ENCODE measurements at regions not wholly inside any gene's neighbourhood (a gene's known extent, or its start where the extent isn't known, plus 50 kb on each side); places are given as distances from the start of the nearest gene placed in this dataset.

DNA sequence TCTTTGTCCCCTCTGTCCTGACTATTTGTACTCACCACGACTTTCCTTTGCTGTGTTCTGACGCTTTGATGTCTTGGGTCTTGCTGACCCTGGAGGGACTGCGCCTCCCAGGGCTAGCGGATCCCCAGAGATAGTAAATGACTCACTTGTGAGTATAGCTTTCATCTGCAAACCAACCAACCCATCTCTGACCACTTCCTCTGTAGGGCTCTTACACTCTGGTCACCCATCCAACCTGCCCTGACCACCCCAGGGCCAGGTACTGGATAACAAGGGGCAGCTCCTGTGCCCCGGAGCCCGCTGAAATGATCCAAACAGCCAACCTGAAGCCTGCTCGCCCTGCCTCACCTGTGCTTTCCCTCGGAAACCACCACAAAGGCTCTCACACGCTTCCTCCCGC, 125.2 kb upstream of the CARD11 start:
- TF ChIP-seq, protein P1, sequence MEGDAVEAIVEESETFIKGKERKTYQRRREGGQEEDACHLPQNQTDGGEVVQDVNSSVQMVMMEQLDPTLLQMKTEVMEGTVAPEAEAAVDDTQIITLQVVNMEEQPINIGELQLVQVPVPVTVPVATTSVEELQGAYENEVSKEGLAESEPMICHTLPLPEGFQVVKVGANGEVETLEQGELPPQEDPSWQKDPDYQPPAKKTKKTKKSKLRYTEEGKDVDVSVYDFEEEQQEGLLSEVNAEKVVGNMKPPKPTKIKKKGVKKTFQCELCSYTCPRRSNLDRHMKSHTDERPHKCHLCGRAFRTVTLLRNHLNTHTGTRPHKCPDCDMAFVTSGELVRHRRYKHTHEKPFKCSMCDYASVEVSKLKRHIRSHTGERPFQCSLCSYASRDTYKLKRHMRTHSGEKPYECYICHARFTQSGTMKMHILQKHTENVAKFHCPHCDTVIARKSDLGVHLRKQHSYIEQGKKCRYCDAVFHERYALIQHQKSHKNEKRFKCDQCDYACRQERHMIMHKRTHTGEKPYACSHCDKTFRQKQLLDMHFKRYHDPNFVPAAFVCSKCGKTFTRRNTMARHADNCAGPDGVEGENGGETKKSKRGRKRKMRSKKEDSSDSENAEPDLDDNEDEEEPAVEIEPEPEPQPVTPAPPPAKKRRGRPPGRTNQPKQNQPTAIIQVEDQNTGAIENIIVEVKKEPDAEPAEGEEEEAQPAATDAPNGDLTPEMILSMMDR (IDR thresholded peaks at IDR 0.05), result no peak
- TF ChIP-seq RAD21 (IDR thresholded peaks at IDR 0.05; ENCODE audit: low read length), result no peak
- TF ChIP-seq, protein P2, sequence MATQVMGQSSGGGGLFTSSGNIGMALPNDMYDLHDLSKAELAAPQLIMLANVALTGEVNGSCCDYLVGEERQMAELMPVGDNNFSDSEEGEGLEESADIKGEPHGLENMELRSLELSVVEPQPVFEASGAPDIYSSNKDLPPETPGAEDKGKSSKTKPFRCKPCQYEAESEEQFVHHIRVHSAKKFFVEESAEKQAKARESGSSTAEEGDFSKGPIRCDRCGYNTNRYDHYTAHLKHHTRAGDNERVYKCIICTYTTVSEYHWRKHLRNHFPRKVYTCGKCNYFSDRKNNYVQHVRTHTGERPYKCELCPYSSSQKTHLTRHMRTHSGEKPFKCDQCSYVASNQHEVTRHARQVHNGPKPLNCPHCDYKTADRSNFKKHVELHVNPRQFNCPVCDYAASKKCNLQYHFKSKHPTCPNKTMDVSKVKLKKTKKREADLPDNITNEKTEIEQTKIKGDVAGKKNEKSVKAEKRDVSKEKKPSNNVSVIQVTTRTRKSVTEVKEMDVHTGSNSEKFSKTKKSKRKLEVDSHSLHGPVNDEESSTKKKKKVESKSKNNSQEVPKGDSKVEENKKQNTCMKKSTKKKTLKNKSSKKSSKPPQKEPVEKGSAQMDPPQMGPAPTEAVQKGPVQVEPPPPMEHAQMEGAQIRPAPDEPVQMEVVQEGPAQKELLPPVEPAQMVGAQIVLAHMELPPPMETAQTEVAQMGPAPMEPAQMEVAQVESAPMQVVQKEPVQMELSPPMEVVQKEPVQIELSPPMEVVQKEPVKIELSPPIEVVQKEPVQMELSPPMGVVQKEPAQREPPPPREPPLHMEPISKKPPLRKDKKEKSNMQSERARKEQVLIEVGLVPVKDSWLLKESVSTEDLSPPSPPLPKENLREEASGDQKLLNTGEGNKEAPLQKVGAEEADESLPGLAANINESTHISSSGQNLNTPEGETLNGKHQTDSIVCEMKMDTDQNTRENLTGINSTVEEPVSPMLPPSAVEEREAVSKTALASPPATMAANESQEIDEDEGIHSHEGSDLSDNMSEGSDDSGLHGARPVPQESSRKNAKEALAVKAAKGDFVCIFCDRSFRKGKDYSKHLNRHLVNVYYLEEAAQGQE (IDR thresholded peaks at IDR 0.05; ENCODE audit: low read depth, low read length), result no peak
- no peak for TF ChIP-seq GABPA (IDR thresholded peaks at IDR 0.05; ENCODE audit: low read depth)
- no peak for TF ChIP-seq JUND (IDR thresholded peaks at IDR 0.05)
- TF ChIP-seq, protein P3, sequence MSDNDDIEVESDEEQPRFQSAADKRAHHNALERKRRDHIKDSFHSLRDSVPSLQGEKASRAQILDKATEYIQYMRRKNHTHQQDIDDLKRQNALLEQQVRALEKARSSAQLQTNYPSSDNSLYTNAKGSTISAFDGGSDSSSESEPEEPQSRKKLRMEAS (IDR thresholded peaks at IDR 0.05; ENCODE audit: low read depth), result no peak
- no peak for TF ChIP-seq EP300 (IDR thresholded peaks at IDR 0.05; ENCODE audit: borderline replicate concordance in 1 of 2, low read depth in 1 of 2, low read length in 1 of 2)
